PC-3 (cell line): ENCODE measurements at regions not wholly inside any gene's neighbourhood (a gene's known extent, or its start where the extent isn't known, plus 50 kb on each side); places are given as distances from the start of the nearest gene placed in this dataset.

Experiments
- CTCF ChIP-seq: fragments of 300-600 bp; sonication (generic); conservative IDR thresholded peaks from 2 replicates; pipeline ENCODE4 v1.5.1; 2017; ENCODE audit warnings: antibody characterized with exemption, low read depth, mild to moderate bottlenecking, low read length
- EZH2 ChIP-seq: fragments of 300-600 bp; sonication (generic); IDR thresholded peaks from one replicate; pipeline ENCODE4 v1.6.1; 2017; ENCODE audit warnings: antibody characterized with exemption, mild to moderate bottlenecking, low read length; ENCODE audit not compliant: unreplicated experiment

- TF ChIP-seq EZH2 (no peak), CTCF (no peak)
Observed at GRCh38 chr5:175811589-175811988, 59.8 kb upstream of the CPLX2 start.
